ENCODE measurements at regions not wholly inside any gene's neighbourhood (a gene's known extent, or its start where the extent isn't known, plus 50 kb on each side); places are given as distances from the start of the nearest gene placed in this dataset.
"Not testable (repeated sequence)": the region's sequence is repeated elsewhere in the genome, so short reads cannot be mapped to it uniquely, and the experiment has no call there.

- in situ Hi-C loops (cut with MboI; ENCODE audit: low pct_unique_long_range_greater_than_20kb, low sequenced_read_pairs): no loop called here
- no peak for DNase-seq
These were observed 75.8 kb upstream of the WIPF1 start for GRCh38 chr2:174673440-174673839.

DNA sequence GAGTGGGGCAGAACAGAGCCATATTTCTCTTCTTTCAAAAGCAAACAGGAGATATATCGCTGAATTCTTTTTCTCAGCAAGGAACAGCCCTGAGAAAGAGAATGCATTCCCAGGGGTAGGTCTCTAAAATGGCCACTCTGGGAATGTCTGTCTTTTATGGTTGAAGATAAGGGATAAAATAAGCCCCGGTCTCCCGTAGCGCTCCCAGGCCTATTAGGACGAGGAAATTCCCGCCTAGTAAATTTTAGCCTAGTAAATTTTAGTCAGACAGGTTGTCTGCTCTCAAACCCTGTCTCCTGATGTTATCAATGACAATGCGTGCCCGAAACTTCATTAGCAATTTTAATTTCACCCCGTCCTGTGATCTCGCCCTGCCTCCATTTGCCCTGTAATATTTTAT, 73.9 kb upstream of the WIPF1 start:
- in situ Hi-C loops (cut with MboI; ENCODE audit: low pct_unique_long_range_greater_than_20kb, low sequenced_read_pairs); DNase-seq: not testable (repeated sequence)

GRCh38 chr2:174670446-174670845, 72.8 kb upstream of the WIPF1 start:
- in situ Hi-C loops (cut with MboI; ENCODE audit: low pct_unique_long_range_greater_than_20kb, low sequenced_read_pairs): no loop called here
- no peak for DNase-seq

DNA sequence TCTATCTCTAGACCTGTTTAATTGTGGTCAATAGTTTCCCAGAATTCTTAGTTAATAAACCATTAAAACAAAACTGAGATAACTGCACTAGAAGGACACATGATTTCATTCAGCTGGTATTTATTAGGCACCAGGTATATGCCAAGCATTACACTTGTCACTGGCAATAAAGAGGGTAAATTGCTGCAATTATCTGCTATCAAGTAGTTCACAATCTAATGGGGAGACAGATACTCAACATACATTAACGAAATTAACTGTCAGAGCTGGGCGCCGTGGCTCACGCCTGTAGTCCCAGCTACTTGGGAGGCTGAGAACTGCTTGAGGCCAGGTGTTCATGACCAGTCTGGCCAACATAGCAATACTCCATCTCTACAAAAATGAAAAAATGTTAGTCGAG, 71.7 kb upstream of the WIPF1 start:
- in situ Hi-C loops (cut with MboI; ENCODE audit: low pct_unique_long_range_greater_than_20kb, low sequenced_read_pairs): no loop called here
- DNase-seq: no peak

DNA sequence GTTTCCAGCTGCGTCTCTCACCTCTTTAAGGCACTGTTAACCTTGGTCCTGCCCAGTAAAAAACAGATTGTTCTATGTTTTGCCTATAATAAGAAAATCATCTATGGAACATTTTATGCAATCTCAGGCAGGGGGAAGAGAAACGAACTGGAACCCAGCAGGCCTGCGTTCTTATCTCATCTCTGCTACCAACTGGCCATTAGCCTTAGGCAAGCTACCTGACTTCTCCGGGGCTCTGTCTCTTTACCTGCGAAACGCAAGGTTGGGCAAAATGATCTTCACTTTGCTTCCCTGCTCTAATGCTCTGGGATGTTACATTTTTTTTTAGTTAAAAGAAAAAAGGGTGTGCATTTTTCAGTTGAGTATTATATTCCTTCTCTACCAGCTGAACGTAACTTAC, 70.5 kb upstream of the WIPF1 start:
- in situ Hi-C loops (cut with MboI; ENCODE audit: low pct_unique_long_range_greater_than_20kb, low sequenced_read_pairs): no loop called here
- DNase-seq: no peak

DNA sequence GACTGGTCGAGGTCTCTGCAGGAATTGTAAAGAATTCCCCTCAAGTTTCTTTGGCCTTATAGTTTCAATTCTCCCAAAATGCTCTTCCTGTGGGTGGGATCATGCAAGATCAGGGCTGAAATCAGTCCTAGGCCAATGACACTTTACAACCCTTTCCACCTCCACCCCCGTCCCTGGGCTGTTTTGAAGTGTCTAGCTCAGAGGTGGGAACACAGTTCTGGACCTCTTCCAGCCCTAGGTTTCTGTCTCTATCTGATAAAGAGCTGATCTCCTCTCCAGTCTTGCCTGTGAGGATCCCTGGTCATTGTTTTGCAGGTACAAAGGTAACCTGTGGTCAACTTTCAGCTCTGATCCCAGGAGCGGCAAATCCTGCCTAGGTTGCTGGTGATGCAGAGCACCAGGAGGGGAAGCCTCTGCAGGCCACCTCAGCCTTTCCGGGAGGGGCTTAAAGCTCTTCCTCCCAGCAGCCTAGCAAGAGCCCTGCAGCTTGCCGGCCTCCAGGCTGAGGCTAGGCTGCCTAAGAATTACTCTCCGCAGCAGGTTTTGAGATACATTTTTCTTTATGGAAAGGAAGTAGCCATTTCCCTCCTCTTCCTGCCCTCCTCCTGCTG, 69.8 kb upstream of the WIPF1 start:
- DNase-seq: peak; percentile 81
- in situ Hi-C loops (cut with MboI; ENCODE audit: low pct_unique_long_range_greater_than_20kb, low sequenced_read_pairs): no loop called here

GRCh38 chr2:174666845-174667244, 69.2 kb upstream of the WIPF1 start:
- DNase-seq: peak; percentile 39
- in situ Hi-C loops (cut with MboI; ENCODE audit: low pct_unique_long_range_greater_than_20kb, low sequenced_read_pairs): no loop called here

DNA sequence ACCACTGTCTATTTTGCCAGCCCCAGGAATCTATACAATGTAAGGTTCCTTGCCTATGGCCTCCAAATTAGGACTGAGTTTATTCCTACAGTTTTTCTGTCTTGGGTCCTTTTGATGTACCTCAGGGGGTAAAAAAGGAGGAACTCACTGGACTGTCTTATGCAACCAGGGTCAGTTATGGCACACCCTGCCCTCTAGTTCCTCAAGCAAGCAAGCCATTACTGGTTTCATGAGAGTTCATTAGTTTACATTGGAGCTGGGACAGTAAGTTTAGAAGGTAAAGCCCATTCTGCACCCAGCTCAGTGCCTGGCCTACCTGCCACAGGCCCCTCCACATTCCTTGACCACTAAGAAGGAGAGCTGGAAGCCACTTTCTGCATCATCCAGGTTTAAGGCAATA, 68.7 kb upstream of the WIPF1 start:
- peak; percentile 80 for DNase-seq
- in situ Hi-C loops (cut with MboI; ENCODE audit: low pct_unique_long_range_greater_than_20kb, low sequenced_read_pairs): no loop called here

GRCh38 chr2:174664084-174664759, 66.6 kb upstream of the WIPF1 start:
- DNase-seq: no peak
- in situ Hi-C loops (cut with MboI; ENCODE audit: low pct_unique_long_range_greater_than_20kb, low sequenced_read_pairs): no loop called here

GRCh38 chr2:174663550-174663949, 65.9 kb upstream of the WIPF1 start:
- in situ Hi-C loops (cut with MboI; ENCODE audit: low pct_unique_long_range_greater_than_20kb, low sequenced_read_pairs): no loop called here
- peak; percentile 67 for DNase-seq

DNA sequence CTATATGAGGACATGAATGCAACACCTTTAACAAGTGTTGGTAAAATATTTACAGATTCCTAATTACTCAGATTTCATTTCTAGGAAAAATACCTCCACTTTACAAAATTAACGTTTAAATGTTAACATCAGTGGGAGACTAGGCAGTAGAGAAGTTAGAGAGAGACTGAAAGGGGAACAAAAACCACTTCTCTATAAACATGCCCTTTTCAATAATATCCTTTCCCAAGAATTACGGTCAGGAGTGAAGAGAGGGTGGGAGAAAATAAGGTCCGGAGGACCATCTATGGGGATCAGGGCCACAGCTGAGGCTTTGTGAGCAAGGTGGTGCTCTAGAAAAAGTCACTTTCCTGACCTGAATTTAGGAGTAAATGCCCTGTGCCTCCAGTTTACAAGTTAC, 65.3 kb upstream of the WIPF1 start:
- DNase-seq: peak; percentile 39

DNA sequence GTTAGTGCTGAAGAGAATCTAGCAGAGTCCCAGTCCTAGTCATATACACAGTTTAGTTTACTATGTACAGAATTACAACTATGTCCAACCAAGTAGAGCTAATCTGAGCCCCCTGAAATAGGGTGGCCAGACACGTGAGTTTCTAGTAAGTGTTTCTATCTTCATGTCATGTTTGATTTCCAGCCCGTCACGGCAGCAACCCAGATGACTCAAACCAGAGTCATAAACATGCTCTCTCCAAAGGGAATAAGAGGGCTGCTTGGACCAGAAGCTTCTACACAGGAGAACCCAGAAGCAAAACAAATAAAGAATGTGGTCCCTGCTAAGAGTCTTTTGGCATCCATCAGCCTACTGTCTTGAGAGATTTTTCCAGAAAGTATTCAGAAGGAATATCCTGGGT, 64.9 kb upstream of the WIPF1 start:
- in situ Hi-C loops (cut with MboI; ENCODE audit: low pct_unique_long_range_greater_than_20kb, low sequenced_read_pairs): no loop called here
- no peak for DNase-seq

More for the DNA sequence above, 65.3 kb upstream of the WIPF1 start:
- in situ Hi-C loops (cut with MboI; ENCODE audit: low pct_unique_long_range_greater_than_20kb, low sequenced_read_pairs): no loop called here

DNA sequence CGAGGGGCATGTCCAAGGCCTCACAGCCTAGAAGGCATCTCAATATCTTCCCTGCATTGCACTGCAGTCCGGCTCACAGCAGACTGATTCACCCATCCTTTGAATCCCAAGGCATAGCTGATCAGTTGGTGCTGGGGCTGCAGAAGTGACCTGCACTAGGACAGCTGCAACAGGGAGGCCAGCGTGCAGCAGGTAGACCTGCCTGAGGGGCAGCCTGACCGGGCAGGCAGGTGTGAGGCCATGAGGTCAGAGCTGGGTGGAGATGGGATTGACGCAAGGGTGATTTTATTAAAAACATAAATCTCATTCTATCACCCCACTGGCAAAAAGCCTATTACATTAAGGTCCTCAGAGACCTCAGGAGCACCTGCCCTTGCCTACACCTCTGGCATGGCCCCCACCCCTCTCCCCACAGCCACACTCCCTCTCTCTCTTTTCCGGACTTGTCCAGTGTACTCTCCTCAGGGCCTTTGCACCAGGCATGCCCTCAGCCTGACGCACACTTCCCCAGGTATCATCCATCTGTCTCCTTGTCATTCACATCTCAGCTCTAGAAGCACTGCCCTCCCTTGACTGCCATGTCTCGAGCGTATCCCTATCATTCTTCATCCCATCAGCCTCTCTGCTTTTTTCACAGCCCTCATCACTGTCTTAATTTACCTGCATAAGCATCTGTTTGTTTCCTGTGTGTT, 63.5 kb upstream of the WIPF1 start:
- no peak for DNase-seq
- in situ Hi-C loops (cut with MboI; ENCODE audit: low pct_unique_long_range_greater_than_20kb, low sequenced_read_pairs): no loop called here

GRCh38 chr2:174659069-174659900, 61.7 kb upstream of the WIPF1 start:
- no peak for DNase-seq
- in situ Hi-C loops (cut with MboI; ENCODE audit: low pct_unique_long_range_greater_than_20kb, low sequenced_read_pairs): no loop called here

GRCh38 chr2:174656676-174657176, 59.1 kb upstream of the WIPF1 start:
- DNase-seq: peak; percentile 47
- in situ Hi-C loops (cut with MboI; ENCODE audit: low pct_unique_long_range_greater_than_20kb, low sequenced_read_pairs): no loop called here

- DNase-seq: no peak
- in situ Hi-C loops (cut with MboI; ENCODE audit: low pct_unique_long_range_greater_than_20kb, low sequenced_read_pairs): no loop called here
These were observed 58.4 kb upstream of the WIPF1 start for GRCh38 chr2:174656035-174656434.

DNA sequence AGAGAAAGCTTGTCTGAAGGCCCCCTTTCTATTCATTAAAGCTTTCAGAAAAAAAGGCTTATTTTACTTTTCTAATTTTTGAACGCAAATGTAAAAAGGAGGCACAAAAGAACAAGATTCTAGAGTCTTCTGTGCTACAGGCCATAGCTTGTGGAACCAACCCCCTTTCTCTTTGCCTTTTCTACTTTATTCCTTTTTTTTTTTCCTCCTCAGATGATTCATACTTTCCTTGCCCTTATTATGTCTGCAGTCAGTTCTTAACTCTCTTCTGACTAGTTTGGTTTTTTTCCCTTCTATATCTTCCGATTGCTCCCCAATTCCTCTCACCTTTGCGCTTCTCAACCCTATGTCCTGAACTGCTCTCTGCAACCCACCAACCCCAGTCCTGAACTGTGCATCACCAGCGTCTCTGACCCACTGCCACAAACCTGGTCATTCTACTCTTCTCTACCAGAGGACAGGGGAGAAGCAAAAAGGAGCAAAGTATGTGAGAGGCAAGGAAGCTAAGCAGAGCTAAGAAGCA, 56.9 kb upstream of the WIPF1 start:
- in situ Hi-C loops (cut with MboI; ENCODE audit: low pct_unique_long_range_greater_than_20kb, low sequenced_read_pairs): no loop called here
- DNase-seq: no peak

DNA sequence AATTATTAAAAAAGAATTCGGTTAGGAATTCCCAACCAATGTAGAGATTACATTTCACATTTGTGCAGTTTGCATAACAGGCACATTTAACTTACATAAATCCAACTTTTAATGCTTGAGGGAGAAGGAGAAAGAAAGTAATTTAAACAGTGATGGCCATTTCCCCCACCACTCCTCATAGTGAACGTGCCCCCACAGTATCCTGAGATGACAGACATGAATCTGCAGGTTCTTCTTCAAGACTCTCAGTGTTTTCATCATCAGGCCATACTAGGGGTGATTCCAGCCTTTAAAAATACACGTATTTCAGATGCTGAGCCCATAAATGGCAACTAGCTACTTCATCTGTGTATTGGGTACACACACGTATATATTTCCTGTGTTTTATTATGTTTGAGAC, 51.3 kb upstream of the WIPF1 start:
- no peak for DNase-seq
- in situ Hi-C loops (cut with MboI; ENCODE audit: low pct_unique_long_range_greater_than_20kb, low sequenced_read_pairs): no loop called here

Measured in KBM-7 (cell line).